PC-3 (cell line): ENCODE measurements at regions not wholly inside any gene's neighbourhood (a gene's known extent, or its start where the extent isn't known, plus 50 kb on each side); places are given as distances from the start of the nearest gene placed in this dataset.

ENCODE experiments used
- ATAC-seq: fragments of 200-7000 bp; cut with Tn5 transposase; 2 replicates; pipeline ENCODE4 v1.9.1; 2020; ENCODE audit warnings: mild to moderate bottlenecking, moderate library complexity
- BruUV-seq: library from RNA; stranded (reverse); fragments of 400-500 nt; replicated peaks from 2 replicates; lab custom pipeline; 2021; lab: Mats Ljungman, UMichigan
- CTCF ChIA-PET: fragments of 300-600 bp; sonication (Branson Sonifier 250); formaldehyde crosslinking; loops from one replicate; lab custom pipeline; 2022; ENCODE audit warnings: antibody characterized with exemption; lab: Charles Lee
- POLR2A ChIA-PET: fragments of 300-600 bp; sonication (Branson Sonifier 250); formaldehyde crosslinking; loops from one replicate; lab custom pipeline; 2022; ENCODE audit warnings: antibody characterized with exemption; ENCODE audit not compliant: unreplicated experiment; lab: Charles Lee
- DNase-seq: peaks from one replicate; pipeline ENCODE4 v3.0.0-alpha.2; 2015
- H2AFZ ChIP-seq: fragments of 300-600 bp; sonication (generic); 2 replicates; pipeline ENCODE4 v1.6.0; 2016; ENCODE audit warnings: antibody characterized with exemption, low read length
- H3F3A ChIP-seq: fragments of 300-600 bp; sonication (generic); one replicate; pipeline ENCODE4 v1.6.0; 2017; ENCODE audit warnings: antibody characterized with exemption, low read length, control low read depth, mild to moderate bottlenecking; ENCODE audit not compliant: unreplicated experiment
- H3K27ac ChIP-seq: fragments of 300-600 bp; sonication (generic); 2 replicates; pipeline ENCODE4 v1.5.1; 2016; ENCODE audit warnings: mild to moderate bottlenecking, low read length
- H3K27me3 ChIP-seq: fragments of 300-600 bp; sonication (generic); 2 replicates; pipeline ENCODE4 v1.6.1; 2016; ENCODE audit warnings: low read length, mixed read lengths
- H3K36me3 ChIP-seq: fragments of 300-600 bp; sonication (generic); 2 replicates; pipeline ENCODE4 v1.6.1; 2016; ENCODE audit warnings: low read depth, mixed run types, low read length, mixed read lengths
- H3K4me1 ChIP-seq: fragments of 300-600 bp; sonication (generic); 2 replicates; pipeline ENCODE4 v1.5.1; 2016; ENCODE audit warnings: low read length; ENCODE audit not compliant: insufficient read depth
- H3K4me2 ChIP-seq: fragments of 300-600 bp; sonication (generic); 2 replicates; pipeline ENCODE4 v1.6.0; 2016; ENCODE audit warnings: low read length
- H3K4me3 ChIP-seq: fragments of 300-600 bp; sonication (generic); 2 replicates; pipeline ENCODE4 v1.5.1; 2016; ENCODE audit warnings: mild to moderate bottlenecking, low read length, mixed read lengths
- H3K79me2 ChIP-seq: fragments of 300-600 bp; sonication (generic); 2 replicates; pipeline ENCODE4 v1.6.1; 2017; ENCODE audit warnings: low read length, mixed read lengths
- H3K9ac ChIP-seq: fragments of 300-600 bp; sonication (generic); 2 replicates; pipeline ENCODE4 v1.6.0; 2016; ENCODE audit warnings: mild to moderate bottlenecking, low read length
- H3K9me2 ChIP-seq: fragments of 300-600 bp; sonication (generic); replicated peaks from 2 replicates; pipeline ENCODE4 v1.6.1; 2016; ENCODE audit warnings: mixed run types, low read length, mixed read lengths
- H3K9me3 ChIP-seq: fragments of 300-600 bp; sonication (generic); 2 replicates; pipeline ENCODE4 v1.6.1; 2016; ENCODE audit warnings: low read length, mixed read lengths
- H4K20me1 ChIP-seq: fragments of 300-600 bp; sonication (generic); 2 replicates; pipeline ENCODE4 v1.6.1; 2016; ENCODE audit warnings: low read length, mixed read lengths
- CTCF ChIP-seq: fragments of 300-600 bp; sonication (generic); conservative IDR thresholded peaks from 2 replicates; pipeline ENCODE4 v1.5.1; 2017; ENCODE audit warnings: antibody characterized with exemption, low read depth, mild to moderate bottlenecking, low read length
- EZH2 ChIP-seq: fragments of 300-600 bp; sonication (generic); IDR thresholded peaks from one replicate; pipeline ENCODE4 v1.6.1; 2017; ENCODE audit warnings: antibody characterized with exemption, mild to moderate bottlenecking, low read length; ENCODE audit not compliant: unreplicated experiment
- EZH2phosphoT487 ChIP-seq: fragments of 300-600 bp; sonication (generic); IDR thresholded peaks from 2 replicates; pipeline ENCODE4 v1.6.1; 2018; ENCODE audit warnings: mild to moderate bottlenecking, antibody characterized with exemption, low read length, borderline replicate concordance
- intact Hi-C: fragments of 100-400 bp; cut with micrococcal nuclease; formaldehyde crosslinking; loops from 2 replicates; pipeline ENCODE4 v1.9.0; 2023

- H3K9me2 ChIP-seq: no peaks in the 10 kb centered on the region
- TF ChIP-seq CTCF (no peak), EZH2 (no peak), EZH2phosphoT487 (no peak)
- no peak overlapping the region for H2AFZ ChIP-seq
- H3K4me2 ChIP-seq: no peak overlapping the region
- ATAC-seq: no peak
- no peaks in the 10 kb centered on the region for H3K79me2 ChIP-seq
- no peaks in the 10 kb centered on the region for H3F3A ChIP-seq
- no peaks in the 10 kb centered on the region for H3K9me3 ChIP-seq
- ChIA-PET POLR2A (interaction anchor here (0.6 kb wide), 1 partner anchor 511 kb away, joined by 3 read pairs; no protein-coding TSS in a partner anchor), CTCF (interaction anchor here (0.6 kb wide), 1 partner anchor 676 kb away, joined by 12 read pairs; no protein-coding TSS in a partner anchor)
- H4K20me1 ChIP-seq: no peaks in the 10 kb centered on the region
- no peak overlapping the region for H3K4me3 ChIP-seq
- H3K27ac ChIP-seq: no peak overlapping the region
- peaks cover 15% of the 10 kb centered on the region; the same call in 1 of the 2 replicates for H3K27me3 ChIP-seq
- DNase-seq: no peak
- BruUV-seq: no TSS peak
- no peaks in the 10 kb centered on the region for H3K36me3 ChIP-seq
- H3K9ac ChIP-seq: no peak overlapping the region
- no peaks in the 10 kb centered on the region for H3K4me1 ChIP-seq
- intact Hi-C loops: no loop called here
These were observed 240.3 kb upstream of the BTBD3 start for GRCh38 chr20:11677428-11677827.

GRCh38 chr20:11677836-11678235, 239.9 kb upstream of the BTBD3 start:
- H3K4me1 ChIP-seq: no peaks in the 10 kb centered on the region
- no peak overlapping the region for H3K4me3 ChIP-seq
- no peaks in the 10 kb centered on the region for H3F3A ChIP-seq
- ChIA-PET CTCF (interaction anchor here (0.6 kb wide), 1 partner anchor 676 kb away, joined by 12 read pairs; no protein-coding TSS in a partner anchor), POLR2A (no interaction called here)
- ATAC-seq (no peak), DNase-seq (no peak)
- no peak overlapping the region for H2AFZ ChIP-seq
- no peaks in the 10 kb centered on the region for H3K36me3 ChIP-seq
- H4K20me1 ChIP-seq: no peaks in the 10 kb centered on the region
- no peak overlapping the region for H3K27ac ChIP-seq
- intact Hi-C loops: no loop called here
- H3K9me3 ChIP-seq: no peaks in the 10 kb centered on the region
- TF ChIP-seq CTCF (no peak), EZH2 (no peak), EZH2phosphoT487 (no peak)
- no peaks in the 10 kb centered on the region for H3K9me2 ChIP-seq
- H3K9ac ChIP-seq: no peak overlapping the region
- no peaks in the 10 kb centered on the region for H3K79me2 ChIP-seq
- no peak overlapping the region for H3K4me2 ChIP-seq
- BruUV-seq: no TSS peak
- peaks cover 11% of the 10 kb centered on the region; the same call in 1 of the 2 replicates for H3K27me3 ChIP-seq

GRCh38 chr20:11682285-11682684, 235.4 kb upstream of the BTBD3 start:
- no peaks in the 10 kb centered on the region for H3K9me3 ChIP-seq
- no peaks in the 10 kb centered on the region for H3F3A ChIP-seq
- no peak overlapping the region for H2AFZ ChIP-seq
- ChIA-PET POLR2A (no interaction called here), CTCF (no interaction called here)
- no peak overlapping the region for H3K27ac ChIP-seq
- no TSS peak for BruUV-seq
- H3K4me2 ChIP-seq: no peak overlapping the region
- peaks cover 11% of the 10 kb centered on the region for H3K4me1 ChIP-seq
- H4K20me1 ChIP-seq: no peaks in the 10 kb centered on the region
- intact Hi-C loops: loop anchor here (10.0 kb wide), 1 partner anchor 223 kb away; no protein-coding TSS in a partner anchor
- no peak overlapping the region for H3K9ac ChIP-seq
- no peak for DNase-seq
- peaks cover 5% of the 10 kb centered on the region; the same call in 1 of the 2 replicates for H3K27me3 ChIP-seq
- no peaks in the 10 kb centered on the region for H3K79me2 ChIP-seq
- H3K4me3 ChIP-seq: no peak overlapping the region
- TF ChIP-seq CTCF: no peak
- no peak for TF ChIP-seq EZH2
- TF ChIP-seq EZH2phosphoT487: no peak
- no peaks in the 10 kb centered on the region for H3K9me2 ChIP-seq
- no peak for ATAC-seq
- H3K36me3 ChIP-seq: no peaks in the 10 kb centered on the region
